Astrocyte (in vitro differentiated cells and primary cell): ENCODE measurements at regions not wholly inside any gene's neighbourhood (a gene's known extent, or its start where the extent isn't known, plus 50 kb on each side); places are given as distances from the start of the nearest gene placed in this dataset.

ENCODE experiments used
- DNase-seq: peaks from one replicate; pipeline ENCODE4 v3.0.0-alpha.2; 2010; ENCODE audit warnings: low read depth
- FAIRE-seq: peaks from 2 replicates; lab custom pipeline; 2011; peaks lifted over from hg19 to GRCh38; lab: Jason Lieb, UNC
- H2AFZ ChIP-seq: 2 replicates; pipeline ENCODE4 v1.6.0; 2012; ENCODE audit warnings: low read depth, low read length, inconsistent platforms
- H3K27ac ChIP-seq: 2 replicates; pipeline ENCODE4 v1.5.1; 2011; ENCODE audit warnings: low read depth, low read length, inconsistent platforms
- H3K27me3 ChIP-seq: 2 replicates; pipeline ENCODE4 v1.6.0; 2011; ENCODE audit warnings: low read length, inconsistent platforms; ENCODE audit not compliant: insufficient read depth
- H3K36me3 ChIP-seq: 2 replicates; pipeline ENCODE4 v1.5.1; 2011; ENCODE audit warnings: low read length, inconsistent platforms; ENCODE audit not compliant: insufficient read depth
- H3K4me1 ChIP-seq: 2 replicates; pipeline ENCODE4 v1.5.1; 2011; ENCODE audit warnings: low read length, inconsistent platforms; ENCODE audit not compliant: insufficient read depth
- H3K4me2 ChIP-seq: 2 replicates; pipeline ENCODE4 v1.6.0; 2012; ENCODE audit warnings: low read length, inconsistent platforms
- H3K4me3 ChIP-seq: 2 replicates; pipeline ENCODE4 v1.5.1; 2011; ENCODE audit warnings: low read depth, mild to moderate bottlenecking, low read length, inconsistent platforms; ENCODE audit not compliant: insufficient read depth
- H3K79me2 ChIP-seq: 2 replicates; pipeline ENCODE4 v1.6.0; 2012; ENCODE audit warnings: mild to moderate bottlenecking, low read length, inconsistent platforms; ENCODE audit not compliant: insufficient read depth
- H3K9ac ChIP-seq: 2 replicates; pipeline ENCODE4 v1.6.0; 2012; ENCODE audit warnings: mild to moderate bottlenecking, low read length, inconsistent platforms
- H3K9me3 ChIP-seq: 2 replicates; pipeline ENCODE4 v1.5.1; 2012; ENCODE audit warnings: low read depth, mild to moderate bottlenecking, low read length, inconsistent platforms; ENCODE audit not compliant: insufficient read depth
- H4K20me1 ChIP-seq: 2 replicates; pipeline ENCODE4 v1.6.0; 2012; ENCODE audit warnings: low read length, inconsistent platforms; ENCODE audit not compliant: insufficient read depth
- H3K27ac Mint-ChIP-seq: one replicate; pipeline ENCODE4 v1.8.0; 2021; ENCODE audit warnings: mild to moderate bottlenecking, mixed read lengths; ENCODE audit not compliant: unreplicated experiment
- H3K27me3 Mint-ChIP-seq: one replicate; pipeline ENCODE4 v1.8.0; 2021; ENCODE audit warnings: low read depth, mixed read lengths; ENCODE audit not compliant: unreplicated experiment
- H3K36me3 Mint-ChIP-seq: one replicate; pipeline ENCODE4 v1.8.0; 2021; ENCODE audit warnings: low read depth, mixed read lengths; ENCODE audit not compliant: unreplicated experiment
- H3K4me1 Mint-ChIP-seq: one replicate; pipeline ENCODE4 v1.8.0; 2021; ENCODE audit warnings: low read depth, mixed read lengths; ENCODE audit not compliant: unreplicated experiment
- H3K4me3 Mint-ChIP-seq: one replicate; pipeline ENCODE4 v1.8.0; 2021; ENCODE audit warnings: mild to moderate bottlenecking, moderate library complexity, mixed read lengths; ENCODE audit not compliant: unreplicated experiment
- H3K9me3 Mint-ChIP-seq: one replicate; pipeline ENCODE4 v1.8.0; 2021; ENCODE audit warnings: mild to moderate bottlenecking, mixed read lengths; ENCODE audit not compliant: unreplicated experiment
- EZH2 ChIP-seq: IDR thresholded peaks from 2 replicates; pipeline ENCODE4 v1.6.1; 2012; ENCODE audit warnings: mild to moderate bottlenecking, low read length, inconsistent platforms; ENCODE audit not compliant: insufficient read depth
- TF ChIP-seq, protein P1 (sequence below): IDR thresholded peaks from 2 replicates; pipeline ENCODE4 v1.5.1; 2011; ENCODE audit warnings: low read depth, mild to moderate bottlenecking, inconsistent platforms, low read length, moderate library complexity; ENCODE audit not compliant: insufficient read depth

DNA sequence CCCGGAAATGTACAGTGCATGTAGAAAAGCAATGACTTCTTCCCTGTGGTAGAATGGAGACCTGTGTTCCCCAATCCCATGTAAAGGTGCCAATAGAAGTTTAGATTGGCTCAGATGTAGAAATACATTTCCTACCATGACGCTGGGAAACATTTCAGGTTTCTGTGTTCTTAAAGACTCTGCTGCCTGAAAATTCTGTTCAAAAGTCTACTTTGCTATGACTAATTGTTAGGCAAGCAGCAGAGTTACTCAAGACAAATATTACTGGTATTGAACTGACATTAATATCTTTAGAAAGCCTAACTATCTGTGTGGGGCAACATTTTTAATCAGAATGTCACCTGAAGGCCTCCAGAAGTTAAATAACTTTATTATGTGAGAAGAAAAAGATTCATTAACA, 75.5 kb upstream of the ELL2 start:
- peaks cover 6% of the 10 kb centered on the region for H3K9me3 Mint-ChIP-seq
- Histone ChIP-seq H4K20me1 (no peaks in the 10 kb centered on the region), H3K79me2 (no peaks in the 10 kb centered on the region), H3K4me2 (no peak overlapping the region), H2AFZ (no peak overlapping the region), H3K4me1 (peaks cover under 1% of the 10 kb centered on the region), H3K36me3 (no peaks in the 10 kb centered on the region), H3K9ac (no peak overlapping the region), H3K9me3 (no peaks in the 10 kb centered on the region), H3K27ac (no peak overlapping the region), H3K27me3 (no peaks in the 10 kb centered on the region), H3K4me3 (no peak overlapping the region)
- FAIRE-seq (no peak), DNase-seq (peak; percentile 49)
- no peak for TF ChIP-seq EZH2
- TF ChIP-seq, protein P1, sequence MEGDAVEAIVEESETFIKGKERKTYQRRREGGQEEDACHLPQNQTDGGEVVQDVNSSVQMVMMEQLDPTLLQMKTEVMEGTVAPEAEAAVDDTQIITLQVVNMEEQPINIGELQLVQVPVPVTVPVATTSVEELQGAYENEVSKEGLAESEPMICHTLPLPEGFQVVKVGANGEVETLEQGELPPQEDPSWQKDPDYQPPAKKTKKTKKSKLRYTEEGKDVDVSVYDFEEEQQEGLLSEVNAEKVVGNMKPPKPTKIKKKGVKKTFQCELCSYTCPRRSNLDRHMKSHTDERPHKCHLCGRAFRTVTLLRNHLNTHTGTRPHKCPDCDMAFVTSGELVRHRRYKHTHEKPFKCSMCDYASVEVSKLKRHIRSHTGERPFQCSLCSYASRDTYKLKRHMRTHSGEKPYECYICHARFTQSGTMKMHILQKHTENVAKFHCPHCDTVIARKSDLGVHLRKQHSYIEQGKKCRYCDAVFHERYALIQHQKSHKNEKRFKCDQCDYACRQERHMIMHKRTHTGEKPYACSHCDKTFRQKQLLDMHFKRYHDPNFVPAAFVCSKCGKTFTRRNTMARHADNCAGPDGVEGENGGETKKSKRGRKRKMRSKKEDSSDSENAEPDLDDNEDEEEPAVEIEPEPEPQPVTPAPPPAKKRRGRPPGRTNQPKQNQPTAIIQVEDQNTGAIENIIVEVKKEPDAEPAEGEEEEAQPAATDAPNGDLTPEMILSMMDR = no peak
- no peaks in the 10 kb centered on the region for H3K27me3 Mint-ChIP-seq
- no peak overlapping the region for H3K27ac Mint-ChIP-seq
- peaks cover 6% of the 10 kb centered on the region for H3K36me3 Mint-ChIP-seq
- no peak overlapping the region for H3K4me3 Mint-ChIP-seq
- peaks cover 8% of the 10 kb centered on the region for H3K4me1 Mint-ChIP-seq

DNA sequence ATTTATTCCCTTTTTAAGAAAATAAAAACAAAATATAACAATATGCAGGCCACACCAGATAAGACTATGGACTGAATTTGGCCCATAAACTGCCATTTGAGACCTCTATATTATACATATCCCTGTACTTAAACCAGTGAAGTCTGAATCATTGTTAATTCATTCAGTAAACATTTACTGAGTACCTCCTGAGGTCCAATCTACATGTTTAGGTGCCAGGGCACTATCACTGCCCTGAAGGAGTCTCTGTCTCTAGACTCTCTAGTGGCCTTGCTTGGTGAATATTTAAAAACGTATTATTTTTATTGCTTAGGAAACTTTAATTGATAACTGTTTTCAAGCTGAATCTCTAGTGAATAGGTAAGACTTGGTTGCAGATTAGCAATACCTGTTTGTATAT, 74.7 kb upstream of the ELL2 start:
- Histone ChIP-seq H4K20me1 (no peaks in the 10 kb centered on the region), H3K9me3 (no peaks in the 10 kb centered on the region), H3K4me1 (peaks cover 8% of the 10 kb centered on the region), H3K27me3 (no peaks in the 10 kb centered on the region), H3K4me3 (no peak overlapping the region), H3K27ac (no peak overlapping the region), H2AFZ (no peak overlapping the region), H3K79me2 (no peaks in the 10 kb centered on the region), H3K36me3 (no peaks in the 10 kb centered on the region), H3K4me2 (no peak overlapping the region), H3K9ac (no peak overlapping the region)
- FAIRE-seq (no peak), DNase-seq (no peak)
- H3K4me3 Mint-ChIP-seq = no peak overlapping the region
- H3K36me3 Mint-ChIP-seq = peaks cover 6% of the 10 kb centered on the region
- no peak overlapping the region for H3K27ac Mint-ChIP-seq
- H3K9me3 Mint-ChIP-seq = peaks cover 6% of the 10 kb centered on the region
- TF ChIP-seq, protein P1 = no peak
- no peak for TF ChIP-seq EZH2
- no peaks in the 10 kb centered on the region for H3K27me3 Mint-ChIP-seq
- H3K4me1 Mint-ChIP-seq = peaks cover 14% of the 10 kb centered on the region

DNA sequence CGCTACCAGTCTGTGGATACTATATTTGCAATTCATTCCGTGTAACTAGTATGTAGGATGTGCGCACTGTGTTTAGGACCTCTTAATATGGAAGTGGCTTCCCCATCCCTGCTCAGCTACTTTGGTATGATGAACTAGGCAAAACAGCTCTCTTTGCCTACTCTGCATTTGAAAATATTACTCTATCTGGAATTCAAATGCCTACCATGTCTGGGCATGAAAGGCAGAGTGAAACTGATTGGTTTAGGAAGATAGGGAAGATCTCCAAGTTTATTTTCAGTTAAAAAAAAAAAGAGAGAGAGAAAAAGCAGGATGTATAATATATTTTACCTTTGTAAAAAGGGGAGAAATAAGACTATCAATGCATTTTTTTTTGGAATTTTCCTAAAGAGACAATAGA, 74.1 kb upstream of the ELL2 start:
- Histone ChIP-seq H3K27ac (no peak overlapping the region), H2AFZ (no peak overlapping the region), H3K9me3 (no peaks in the 10 kb centered on the region), H3K79me2 (no peaks in the 10 kb centered on the region), H3K27me3 (no peaks in the 10 kb centered on the region), H3K4me2 (no peak overlapping the region), H4K20me1 (no peaks in the 10 kb centered on the region), H3K4me3 (no peak overlapping the region), H3K9ac (no peak overlapping the region), H3K4me1 (peaks cover 8% of the 10 kb centered on the region), H3K36me3 (no peaks in the 10 kb centered on the region)
- TF ChIP-seq, protein P1 = no peak
- no peak for TF ChIP-seq EZH2
- Mint-ChIP-seq H3K9me3 (peaks cover 6% of the 10 kb centered on the region), H3K36me3 (peaks cover 6% of the 10 kb centered on the region), H3K4me3 (no peak overlapping the region), H3K27me3 (no peaks in the 10 kb centered on the region), H3K4me1 (peaks cover 14% of the 10 kb centered on the region), H3K27ac (no peak overlapping the region)
- FAIRE-seq (no peak), DNase-seq (no peak)
